ENCODE measurements at regions not wholly inside any gene's neighbourhood (a gene's known extent, or its start where the extent isn't known, plus 50 kb on each side); places are given as distances from the start of the nearest gene placed in this dataset.

DNA sequence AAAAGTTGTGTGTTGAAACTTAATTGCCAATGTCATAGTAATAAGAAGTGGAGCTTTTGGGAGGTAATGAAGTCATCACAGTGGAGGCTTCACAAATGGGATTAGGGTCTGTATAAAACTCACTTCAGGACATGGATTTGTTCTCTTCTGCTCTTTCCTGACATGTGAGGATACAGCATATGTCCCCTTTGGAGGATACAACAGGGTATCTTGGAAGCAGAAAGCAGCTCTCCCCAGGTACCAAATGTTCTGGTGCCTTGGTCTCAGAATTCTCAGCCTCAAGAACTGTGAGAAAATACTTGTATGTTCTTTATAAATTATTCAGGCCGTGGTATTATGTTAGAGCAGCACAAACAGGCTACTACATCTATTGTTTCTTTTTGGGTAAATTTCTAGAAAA is 210.9 kb downstream of the DIPK2A start:
- TF ChIP-seq, protein P1, sequence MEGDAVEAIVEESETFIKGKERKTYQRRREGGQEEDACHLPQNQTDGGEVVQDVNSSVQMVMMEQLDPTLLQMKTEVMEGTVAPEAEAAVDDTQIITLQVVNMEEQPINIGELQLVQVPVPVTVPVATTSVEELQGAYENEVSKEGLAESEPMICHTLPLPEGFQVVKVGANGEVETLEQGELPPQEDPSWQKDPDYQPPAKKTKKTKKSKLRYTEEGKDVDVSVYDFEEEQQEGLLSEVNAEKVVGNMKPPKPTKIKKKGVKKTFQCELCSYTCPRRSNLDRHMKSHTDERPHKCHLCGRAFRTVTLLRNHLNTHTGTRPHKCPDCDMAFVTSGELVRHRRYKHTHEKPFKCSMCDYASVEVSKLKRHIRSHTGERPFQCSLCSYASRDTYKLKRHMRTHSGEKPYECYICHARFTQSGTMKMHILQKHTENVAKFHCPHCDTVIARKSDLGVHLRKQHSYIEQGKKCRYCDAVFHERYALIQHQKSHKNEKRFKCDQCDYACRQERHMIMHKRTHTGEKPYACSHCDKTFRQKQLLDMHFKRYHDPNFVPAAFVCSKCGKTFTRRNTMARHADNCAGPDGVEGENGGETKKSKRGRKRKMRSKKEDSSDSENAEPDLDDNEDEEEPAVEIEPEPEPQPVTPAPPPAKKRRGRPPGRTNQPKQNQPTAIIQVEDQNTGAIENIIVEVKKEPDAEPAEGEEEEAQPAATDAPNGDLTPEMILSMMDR (IDR thresholded peaks at IDR 0.05): no peak
- TF ChIP-seq POLR2A (IDR thresholded peaks at IDR 0.05): no peak
- TF ChIP-seq POLR2AphosphoS5 (IDR thresholded peaks at IDR 0.05): no peak

Data from sigmoid colon (tissue), 4 donors.